Smooth muscle cell (in vitro differentiated cells): ENCODE measurements at regions not wholly inside any gene's neighbourhood (a gene's known extent, or its start where the extent isn't known, plus 50 kb on each side); places are given as distances from the start of the nearest gene placed in this dataset.

ENCODE experiments used
- DNase-seq: peaks from one replicate; lab custom pipeline; 2025; ENCODE audit not compliant: unreplicated experiment; lab: John Stamatoyannopoulos, UW
- H2AFZ ChIP-seq: fragments of 200-600 bp; sonication (generic); 2 replicates; pipeline ENCODE4 v1.6.0; 2016; ENCODE audit warnings: antibody characterized with exemption, low read depth, mild to moderate bottlenecking
- H3F3A ChIP-seq: fragments of 200-600 bp; sonication (generic); 2 replicates; pipeline ENCODE4 v1.6.0; 2017; ENCODE audit warnings: antibody characterized with exemption, low read depth
- H3K27ac ChIP-seq: fragments of 200-600 bp; sonication (generic); 2 replicates; pipeline ENCODE4 v1.5.1; 2016; ENCODE audit warnings: low read depth, mild to moderate bottlenecking
- H3K27me3 ChIP-seq: fragments of 200-600 bp; sonication (generic); 2 replicates; pipeline ENCODE4 v1.6.1; 2016; ENCODE audit warnings: low read depth, mild to moderate bottlenecking
- H3K36me3 ChIP-seq: fragments of 200-600 bp; sonication (generic); 2 replicates; pipeline ENCODE4 v1.5.1; 2016; ENCODE audit warnings: low read depth
- H3K4me1 ChIP-seq: fragments of 200-600 bp; sonication (generic); 2 replicates; pipeline ENCODE4 v1.5.1; 2016; ENCODE audit warnings: low read depth
- H3K4me2 ChIP-seq: fragments of 200-600 bp; sonication (generic); 2 replicates; pipeline ENCODE4 v1.6.0; 2016; ENCODE audit warnings: mild to moderate bottlenecking
- H3K4me3 ChIP-seq: fragments of 200-600 bp; sonication (generic); 2 replicates; pipeline ENCODE4 v1.5.1; 2016; ENCODE audit warnings: mild to moderate bottlenecking
- H3K79me2 ChIP-seq: fragments of 200-600 bp; sonication (generic); 2 replicates; pipeline ENCODE4 v1.6.0; 2016; ENCODE audit warnings: low read depth, mild to moderate bottlenecking
- H3K9ac ChIP-seq: fragments of 200-600 bp; sonication (generic); 2 replicates; pipeline ENCODE4 v1.6.0; 2016; ENCODE audit warnings: low read depth
- H3K9me3 ChIP-seq: fragments of 200-600 bp; sonication (generic); replicated peaks from 2 replicates; pipeline ENCODE4 v1.5.1; 2016; ENCODE audit warnings: low read depth
- H4K20me1 ChIP-seq: fragments of 200-600 bp; sonication (generic); 2 replicates; pipeline ENCODE4 v1.6.0; 2016; ENCODE audit warnings: low read depth
- WGBS: methylation state at CpG from one replicate; pipeline ENCODE4 v1.1.7; 2016; ENCODE audit warnings: low lambda C conversion rate; 5-methylcytosine and 5-hydroxymethylcytosine counted together
- TF ChIP-seq, protein P1 (sequence below): fragments of 200-600 bp; sonication (generic); IDR thresholded peaks from 2 replicates; pipeline ENCODE4 v1.5.1; 2017; ENCODE audit warnings: borderline replicate concordance, mild to moderate bottlenecking, antibody characterized with exemption; ENCODE audit not compliant: insufficient read depth, poor library complexity, severe bottlenecking

DNA sequence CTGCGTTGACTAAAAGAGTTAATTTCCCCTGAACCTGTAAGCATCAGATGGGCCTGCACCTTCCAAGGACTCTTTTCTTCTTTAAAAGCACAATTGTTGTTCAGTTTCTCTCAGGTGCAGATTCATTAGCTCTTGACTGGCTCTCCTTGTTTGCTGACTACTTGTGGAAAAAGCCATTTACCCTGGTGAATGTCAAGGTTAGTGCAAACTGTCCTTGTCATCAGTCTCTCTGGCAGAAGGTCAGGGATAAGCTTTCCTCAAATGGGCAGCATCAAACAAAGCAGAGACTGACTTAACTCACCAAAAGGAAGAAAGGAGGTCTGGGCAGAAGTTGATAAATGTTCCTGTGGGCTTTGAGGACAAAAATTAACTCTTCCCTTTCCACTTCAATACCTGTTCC lies 922.7 kb downstream of the BCL11A start:
- Histone ChIP-seq H2AFZ (no peak overlapping the region), H3K9me3 (no peaks in the 10 kb centered on the region), H3K36me3 (no peaks in the 10 kb centered on the region), H3K4me1 (no peaks in the 10 kb centered on the region), H3K9ac (no peak overlapping the region), H4K20me1 (no peaks in the 10 kb centered on the region), H3K4me3 (no peak overlapping the region), H3K27ac (no peak overlapping the region), H3F3A (no peaks in the 10 kb centered on the region), H3K27me3 (peaks cover 18% of the 10 kb centered on the region), H3K4me2 (no peak overlapping the region), H3K79me2 (no peaks in the 10 kb centered on the region)
- no peak for DNase-seq
- WGBS: 76% methylated on average over 1 of the region's 1 CpG
- TF ChIP-seq, protein P1, sequence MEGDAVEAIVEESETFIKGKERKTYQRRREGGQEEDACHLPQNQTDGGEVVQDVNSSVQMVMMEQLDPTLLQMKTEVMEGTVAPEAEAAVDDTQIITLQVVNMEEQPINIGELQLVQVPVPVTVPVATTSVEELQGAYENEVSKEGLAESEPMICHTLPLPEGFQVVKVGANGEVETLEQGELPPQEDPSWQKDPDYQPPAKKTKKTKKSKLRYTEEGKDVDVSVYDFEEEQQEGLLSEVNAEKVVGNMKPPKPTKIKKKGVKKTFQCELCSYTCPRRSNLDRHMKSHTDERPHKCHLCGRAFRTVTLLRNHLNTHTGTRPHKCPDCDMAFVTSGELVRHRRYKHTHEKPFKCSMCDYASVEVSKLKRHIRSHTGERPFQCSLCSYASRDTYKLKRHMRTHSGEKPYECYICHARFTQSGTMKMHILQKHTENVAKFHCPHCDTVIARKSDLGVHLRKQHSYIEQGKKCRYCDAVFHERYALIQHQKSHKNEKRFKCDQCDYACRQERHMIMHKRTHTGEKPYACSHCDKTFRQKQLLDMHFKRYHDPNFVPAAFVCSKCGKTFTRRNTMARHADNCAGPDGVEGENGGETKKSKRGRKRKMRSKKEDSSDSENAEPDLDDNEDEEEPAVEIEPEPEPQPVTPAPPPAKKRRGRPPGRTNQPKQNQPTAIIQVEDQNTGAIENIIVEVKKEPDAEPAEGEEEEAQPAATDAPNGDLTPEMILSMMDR: no peak

DNA sequence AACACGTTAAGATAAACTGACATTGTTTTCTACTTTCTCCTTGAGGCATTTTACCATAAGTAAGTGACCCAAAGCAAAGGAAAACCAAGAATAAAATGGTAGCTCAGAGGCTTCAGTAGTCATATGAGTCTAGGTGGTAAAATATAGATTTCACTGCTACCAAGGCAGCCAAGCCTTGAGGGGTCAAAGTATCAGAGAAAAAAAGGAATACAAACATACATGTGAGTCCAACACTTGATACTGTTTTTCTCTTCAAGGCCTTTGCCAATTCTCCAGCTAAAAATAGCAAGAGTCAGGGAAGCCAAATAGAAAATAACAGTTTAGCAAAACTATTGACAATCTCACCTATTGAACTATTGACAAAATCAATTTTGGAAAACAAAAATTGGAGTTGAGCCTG lies 925.9 kb downstream of the BCL11A start:
- no peaks in the 10 kb centered on the region for H4K20me1 ChIP-seq
- no peak overlapping the region for H3K9ac ChIP-seq
- H3K4me1 ChIP-seq: no peaks in the 10 kb centered on the region
- TF ChIP-seq, protein P1: no peak
- H3K27ac ChIP-seq: no peak overlapping the region
- H2AFZ ChIP-seq: no peak overlapping the region
- no peak overlapping the region for H3K4me3 ChIP-seq
- no peaks in the 10 kb centered on the region for H3K79me2 ChIP-seq
- H3K4me2 ChIP-seq: no peak overlapping the region
- no peaks in the 10 kb centered on the region for H3K9me3 ChIP-seq
- H3F3A ChIP-seq: no peaks in the 10 kb centered on the region
- WGBS: 0% methylated on average over 1 of the region's 1 CpG
- DNase-seq: no peak
- H3K27me3 ChIP-seq: no peaks in the 10 kb centered on the region
- no peaks in the 10 kb centered on the region for H3K36me3 ChIP-seq

DNA sequence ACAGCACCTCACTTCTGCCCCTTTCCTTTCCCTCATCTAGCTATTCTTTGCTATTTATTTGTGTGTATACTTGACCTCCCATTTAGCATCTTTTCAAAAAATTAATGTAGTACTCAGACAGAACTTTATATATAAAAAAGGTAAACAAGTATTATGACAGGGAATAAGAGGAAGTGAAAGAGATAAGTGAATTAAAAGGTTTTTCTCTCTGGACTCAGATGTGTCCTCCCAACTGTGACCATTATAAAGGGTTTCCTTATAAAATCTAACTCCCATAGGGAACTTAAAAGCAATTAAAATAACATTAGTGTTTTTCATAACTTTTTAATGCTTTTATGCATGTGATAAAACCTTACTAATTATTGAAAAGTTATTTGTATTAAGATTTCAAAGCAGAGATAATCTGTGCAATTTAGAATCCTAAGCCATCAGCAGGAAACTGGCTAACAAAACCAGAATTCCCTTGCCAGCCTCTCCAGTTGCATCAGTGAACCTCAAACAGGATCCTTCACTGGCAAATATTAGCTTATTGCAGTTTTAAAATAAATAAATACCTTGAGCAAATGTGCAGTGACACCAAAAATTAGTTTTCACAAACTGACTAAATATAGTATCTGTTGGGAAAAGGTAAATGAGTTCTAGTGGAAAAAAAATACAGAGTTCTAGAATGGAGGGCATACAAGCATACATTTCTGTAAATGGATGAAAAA lies 930.7 kb downstream of the BCL11A start:
- Histone ChIP-seq H3K4me3 (no peak overlapping the region), H3K9me3 (no peaks in the 10 kb centered on the region), H3K4me2 (no peak overlapping the region), H3K27me3 (no peaks in the 10 kb centered on the region), H3K27ac (no peak overlapping the region), H3K36me3 (no peaks in the 10 kb centered on the region), H3F3A (no peaks in the 10 kb centered on the region), H3K4me1 (no peaks in the 10 kb centered on the region), H2AFZ (no peak overlapping the region), H3K79me2 (no peaks in the 10 kb centered on the region), H4K20me1 (no peaks in the 10 kb centered on the region), H3K9ac (no peak overlapping the region)
- no peak for DNase-seq
- TF ChIP-seq, protein P1: no peak

DNA sequence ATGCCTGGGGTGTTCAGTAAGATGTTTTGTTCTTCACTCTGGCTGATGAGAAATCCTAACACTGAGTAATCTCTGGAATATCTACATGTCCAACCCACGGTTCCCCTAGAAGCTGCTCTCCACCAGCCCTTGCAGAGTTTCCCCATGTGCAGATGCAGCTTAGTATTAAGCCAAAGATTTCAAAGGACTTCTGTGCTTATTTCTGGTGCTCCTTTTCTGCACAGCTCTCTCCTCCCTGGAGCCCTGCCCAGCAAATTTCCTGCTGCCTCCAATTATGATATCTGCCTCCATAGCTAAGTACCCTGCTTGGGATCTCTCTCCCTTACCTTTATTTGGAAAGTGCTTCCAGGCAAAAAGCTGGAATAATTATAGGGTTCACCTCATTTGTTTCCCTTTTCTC lies 949.3 kb downstream of the BCL11A start:
- Histone ChIP-seq H2AFZ (no peak overlapping the region), H3K9me3 (no peaks in the 10 kb centered on the region), H3K9ac (no peak overlapping the region), H3K4me1 (no peaks in the 10 kb centered on the region), H3F3A (no peaks in the 10 kb centered on the region), H3K27ac (no peak overlapping the region), H3K4me3 (no peak overlapping the region), H3K36me3 (no peaks in the 10 kb centered on the region), H3K4me2 (no peak overlapping the region), H4K20me1 (no peaks in the 10 kb centered on the region), H3K79me2 (no peaks in the 10 kb centered on the region), H3K27me3 (no peaks in the 10 kb centered on the region)
- TF ChIP-seq, protein P1: no peak
- 19% methylated on average over 1 of the region's 1 CpG for WGBS
- DNase-seq: no peak
